A549 (cell line): ENCODE measurements at regions not wholly inside any gene's neighbourhood (a gene's known extent, or its start where the extent isn't known, plus 50 kb on each side); places are given as distances from the start of the nearest gene placed in this dataset.

Experiments used
- CTCF ChIP-seq: fragments of >200 bp; sonication (Bioruptor Twin); formaldehyde crosslinking; IDR thresholded peaks from 3 replicates; pipeline ENCODE4 v1.5.1; 2016
- EP300 ChIP-seq, 2 experiments: fragments of >200 bp; sonication (Bioruptor Twin); formaldehyde crosslinking; IDR thresholded peaks; 2 replicates in 1 of 2; 3 replicates in 1 of 2; pipeline ENCODE4 v1.6.1; 2016 to 2017
- HOXA7 ChIP-seq: fragments of 250-450 bp; sonication (Bioruptor Pico); IDR thresholded peaks from 2 replicates; pipeline ENCODE4 v1.5.0; 2020; ENCODE audit warnings: mild to moderate bottlenecking, moderate library complexity
- KDM1A ChIP-seq: fragments of 200-600 bp; sonication (generic); IDR thresholded peaks from 2 replicates; pipeline ENCODE4 v1.6.1; 2016; ENCODE audit warnings: low read depth, mild to moderate bottlenecking
- MYC ChIP-seq: IDR thresholded peaks from 2 replicates; pipeline ENCODE4 v1.6.1; 2012; ENCODE audit warnings: mild to moderate bottlenecking, inconsistent platforms, low read length, improper control_type of control experiment, borderline replicate concordance
- PHF8 ChIP-seq: fragments of 200-600 bp; sonication (generic); IDR thresholded peaks from 2 replicates; pipeline ENCODE4 v1.6.1; 2016; ENCODE audit warnings: low read depth, mild to moderate bottlenecking, antibody characterized with exemption, moderate library complexity, borderline replicate concordance
- POLR2A ChIP-seq: IDR thresholded peaks from 2 replicates; pipeline ENCODE4 v1.6.1; 2012; ENCODE audit warnings: mild to moderate bottlenecking, low read length
- RAD21 ChIP-seq, 2 experiments: fragments of >200 bp in 1 of 2; sonication (Bioruptor Twin) in 1 of 2; formaldehyde crosslinking in 1 of 2; IDR thresholded peaks in 1 of 2; conservative IDR thresholded peaks in 1 of 2; 2 replicates in 1 of 2; 3 replicates in 1 of 2; pipeline ENCODE4 v1.6.1; 2012 to 2018; ENCODE audit warnings: inconsistent platforms in 1 of 2
- RCOR1 ChIP-seq: fragments of 150-350 bp; IDR thresholded peaks from 2 replicates; pipeline ENCODE4 v1.6.1; 2014; ENCODE audit warnings: antibody characterized with exemption, low read length, low read depth
- ZC3H11A ChIP-seq: fragments of 450-650 bp; IDR thresholded peaks from 2 replicates; pipeline ENCODE4 v1.6.1; 2014; ENCODE audit warnings: antibody characterized with exemption, mild to moderate bottlenecking
- ZFP36 ChIP-seq: fragments of 450-650 bp; IDR thresholded peaks from 2 replicates; pipeline ENCODE4 v1.6.1; 2014; ENCODE audit warnings: borderline replicate concordance; ENCODE audit not compliant: partially characterized antibody
- TF ChIP-seq, protein P1 (sequence below): fragments of 200-600 bp; sonication (generic); IDR thresholded peaks from 2 replicates; pipeline ENCODE4 v1.6.1; 2016; ENCODE audit warnings: antibody characterized with exemption, mild to moderate bottlenecking, moderate library complexity
- TF ChIP-seq, protein P2 (sequence below): fragments of 150-350 bp; IDR thresholded peaks from 2 replicates; pipeline ENCODE4 v1.6.1; 2014; ENCODE audit warnings: low read depth, mild to moderate bottlenecking, low read length
- TF ChIP-seq, protein P3 (sequence below): IDR thresholded peaks from 2 replicates; pipeline ENCODE4 v1.6.1; 2012

DNA sequence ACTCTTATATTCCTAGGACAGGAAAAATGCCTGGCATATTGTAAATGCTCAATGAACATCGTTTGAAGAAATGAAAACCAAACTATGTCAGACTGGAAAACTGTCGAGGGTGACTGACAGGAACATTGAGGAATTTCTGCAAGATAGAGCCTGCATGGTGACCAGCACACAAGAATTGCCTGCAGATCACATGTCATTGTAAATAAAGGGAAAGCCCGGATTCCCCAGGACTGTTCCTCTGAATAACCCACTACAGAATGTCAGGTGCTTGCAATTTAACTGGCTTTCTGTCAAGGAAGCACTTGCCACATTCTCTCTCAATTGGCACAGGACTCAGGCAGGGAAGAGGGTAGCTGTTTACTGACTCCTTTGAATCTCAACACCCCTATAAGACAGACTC, 129.0 kb upstream of the REG3G start:
- TF ChIP-seq PHF8 (no peak), CTCF (no peak), RAD21 (conservative IDR thresholded peaks at IDR 0.05 in 1 of 2, IDR thresholded peaks at IDR 0.05 in 1 of 2) (no peak), POLR2A (no peak), HOXA7 (CRISPR knock-in tag) (no peak), ZFP36 (no peak), RCOR1 (no peak), ZC3H11A (no peak), EP300 (IDR thresholded peaks at IDR 0.05) (no peak), KDM1A (no peak), MYC (no peak)
- TF ChIP-seq, protein P1, sequence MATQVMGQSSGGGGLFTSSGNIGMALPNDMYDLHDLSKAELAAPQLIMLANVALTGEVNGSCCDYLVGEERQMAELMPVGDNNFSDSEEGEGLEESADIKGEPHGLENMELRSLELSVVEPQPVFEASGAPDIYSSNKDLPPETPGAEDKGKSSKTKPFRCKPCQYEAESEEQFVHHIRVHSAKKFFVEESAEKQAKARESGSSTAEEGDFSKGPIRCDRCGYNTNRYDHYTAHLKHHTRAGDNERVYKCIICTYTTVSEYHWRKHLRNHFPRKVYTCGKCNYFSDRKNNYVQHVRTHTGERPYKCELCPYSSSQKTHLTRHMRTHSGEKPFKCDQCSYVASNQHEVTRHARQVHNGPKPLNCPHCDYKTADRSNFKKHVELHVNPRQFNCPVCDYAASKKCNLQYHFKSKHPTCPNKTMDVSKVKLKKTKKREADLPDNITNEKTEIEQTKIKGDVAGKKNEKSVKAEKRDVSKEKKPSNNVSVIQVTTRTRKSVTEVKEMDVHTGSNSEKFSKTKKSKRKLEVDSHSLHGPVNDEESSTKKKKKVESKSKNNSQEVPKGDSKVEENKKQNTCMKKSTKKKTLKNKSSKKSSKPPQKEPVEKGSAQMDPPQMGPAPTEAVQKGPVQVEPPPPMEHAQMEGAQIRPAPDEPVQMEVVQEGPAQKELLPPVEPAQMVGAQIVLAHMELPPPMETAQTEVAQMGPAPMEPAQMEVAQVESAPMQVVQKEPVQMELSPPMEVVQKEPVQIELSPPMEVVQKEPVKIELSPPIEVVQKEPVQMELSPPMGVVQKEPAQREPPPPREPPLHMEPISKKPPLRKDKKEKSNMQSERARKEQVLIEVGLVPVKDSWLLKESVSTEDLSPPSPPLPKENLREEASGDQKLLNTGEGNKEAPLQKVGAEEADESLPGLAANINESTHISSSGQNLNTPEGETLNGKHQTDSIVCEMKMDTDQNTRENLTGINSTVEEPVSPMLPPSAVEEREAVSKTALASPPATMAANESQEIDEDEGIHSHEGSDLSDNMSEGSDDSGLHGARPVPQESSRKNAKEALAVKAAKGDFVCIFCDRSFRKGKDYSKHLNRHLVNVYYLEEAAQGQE, result no peak
- TF ChIP-seq, protein P2, sequence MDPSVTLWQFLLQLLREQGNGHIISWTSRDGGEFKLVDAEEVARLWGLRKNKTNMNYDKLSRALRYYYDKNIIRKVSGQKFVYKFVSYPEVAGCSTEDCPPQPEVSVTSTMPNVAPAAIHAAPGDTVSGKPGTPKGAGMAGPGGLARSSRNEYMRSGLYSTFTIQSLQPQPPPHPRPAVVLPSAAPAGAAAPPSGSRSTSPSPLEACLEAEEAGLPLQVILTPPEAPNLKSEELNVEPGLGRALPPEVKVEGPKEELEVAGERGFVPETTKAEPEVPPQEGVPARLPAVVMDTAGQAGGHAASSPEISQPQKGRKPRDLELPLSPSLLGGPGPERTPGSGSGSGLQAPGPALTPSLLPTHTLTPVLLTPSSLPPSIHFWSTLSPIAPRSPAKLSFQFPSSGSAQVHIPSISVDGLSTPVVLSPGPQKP, result no peak
- TF ChIP-seq, protein P3, sequence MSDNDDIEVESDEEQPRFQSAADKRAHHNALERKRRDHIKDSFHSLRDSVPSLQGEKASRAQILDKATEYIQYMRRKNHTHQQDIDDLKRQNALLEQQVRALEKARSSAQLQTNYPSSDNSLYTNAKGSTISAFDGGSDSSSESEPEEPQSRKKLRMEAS, result no peak
